Germinal center (tissue), 1 donor: ENCODE measurements at regions not wholly inside any gene's neighbourhood (a gene's known extent, or its start where the extent isn't known, plus 50 kb on each side); places are given as distances from the start of the nearest gene placed in this dataset.

Source experiments
- DNase-seq: peaks from one replicate; pipeline ENCODE4 v3.0.0; 2012; ENCODE audit warnings: mixed read lengths, low spot score

DNA sequence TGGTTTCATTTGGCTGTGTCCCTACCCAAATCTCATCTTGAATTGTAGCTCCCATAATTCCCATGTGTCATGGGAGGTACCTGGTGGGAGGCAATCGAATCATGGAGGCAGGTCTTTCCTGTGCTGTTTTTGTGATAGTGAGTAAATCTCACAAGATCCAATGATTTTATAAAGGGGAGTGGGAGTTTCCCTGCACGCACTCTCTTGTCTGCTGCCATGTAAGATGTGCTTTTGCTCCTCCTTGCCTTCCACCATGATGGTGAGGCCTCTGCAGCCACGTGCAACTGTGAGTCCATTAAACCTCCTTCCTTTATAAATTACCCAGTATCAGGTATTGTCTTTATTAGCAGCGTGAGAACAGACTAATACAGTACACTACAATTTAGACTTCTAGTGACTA lies 67.5 kb upstream of the LINC01488 start:
- DNase-seq, result no peak

- DNase-seq, result no peak
Observed at GRCh38 chr11:69414773-69415187, 66.7 kb upstream of the LINC01488 start.

DNA sequence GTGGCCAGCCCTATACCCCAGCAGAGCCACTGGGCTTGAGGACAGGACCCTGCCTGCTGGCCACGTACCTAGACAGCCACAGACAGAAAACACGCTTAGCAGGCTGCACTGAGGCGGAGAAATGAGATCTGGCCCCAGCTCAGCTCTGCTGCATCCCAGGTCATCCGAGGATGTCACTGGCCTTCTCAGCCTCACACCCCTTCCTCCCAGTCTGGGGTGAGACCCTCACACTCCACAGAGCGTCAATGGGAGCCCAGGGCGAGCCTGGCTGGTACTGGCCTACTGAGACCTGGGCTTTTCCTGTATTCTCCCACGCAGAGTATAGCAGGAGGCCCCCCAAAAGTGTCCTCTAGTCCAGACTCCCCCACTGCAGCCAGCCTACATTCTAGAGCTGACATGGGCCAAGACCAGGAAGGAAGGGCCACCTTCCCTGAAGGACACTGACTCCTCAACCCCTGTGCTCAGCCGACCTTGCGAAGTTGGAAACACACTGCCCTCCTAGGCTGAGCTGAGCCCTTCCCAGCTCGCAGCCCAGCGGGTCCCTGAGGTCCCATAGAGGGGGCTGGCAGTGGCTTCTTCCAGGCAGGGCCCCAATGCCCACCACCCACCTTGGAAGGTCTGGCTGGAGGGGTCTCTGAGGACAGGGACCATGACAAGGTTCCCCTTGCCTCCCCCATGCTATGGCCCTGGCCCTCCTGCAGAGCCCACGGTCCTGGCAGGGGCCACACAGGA lies 65.9 kb upstream of the LINC01488 start:
- no peak for DNase-seq

DNA sequence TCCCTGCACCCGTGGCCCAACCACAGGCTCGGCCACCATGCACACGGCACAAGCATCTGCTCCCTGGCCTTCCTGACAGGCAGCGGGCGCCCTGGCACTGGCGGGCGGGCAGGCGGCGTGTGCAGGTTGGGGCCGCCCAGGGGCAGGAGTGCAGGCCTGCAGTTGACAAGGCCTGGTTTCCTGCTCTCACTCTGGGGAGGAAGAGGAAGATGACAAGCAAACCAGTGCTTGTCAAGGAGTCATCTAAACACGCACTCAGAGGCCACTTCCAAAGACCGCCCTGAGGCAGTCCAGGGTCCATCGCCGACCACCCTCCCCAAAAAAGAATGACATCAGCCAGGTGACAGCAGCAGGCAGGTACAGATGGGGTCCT lies 65.3 kb upstream of the LINC01488 start:
- DNase-seq, result no peak

GRCh38 chr11:69416762-69417698 lies 64.4 kb upstream of the LINC01488 start:
- no peak for DNase-seq

DNA sequence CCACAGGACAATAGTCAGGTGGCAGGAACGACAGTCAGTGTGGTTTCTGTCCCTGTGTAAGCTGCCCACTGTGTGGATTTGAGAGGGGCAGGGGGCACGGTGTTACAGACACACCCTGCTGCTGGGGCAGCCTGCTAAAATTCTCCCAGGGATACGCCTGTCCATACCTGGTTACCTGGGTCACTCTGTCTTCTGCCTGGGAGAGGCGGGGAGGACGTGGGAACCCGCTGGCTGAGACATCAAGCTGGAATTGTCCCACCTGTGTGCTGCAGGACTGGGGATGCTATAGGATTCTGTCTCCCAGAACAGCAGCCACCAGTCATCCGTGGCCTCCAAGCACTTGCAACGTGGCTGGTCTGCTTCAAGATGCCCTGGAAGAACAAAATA lies 63.8 kb upstream of the LINC01488 start:
- no peak for DNase-seq

DNA sequence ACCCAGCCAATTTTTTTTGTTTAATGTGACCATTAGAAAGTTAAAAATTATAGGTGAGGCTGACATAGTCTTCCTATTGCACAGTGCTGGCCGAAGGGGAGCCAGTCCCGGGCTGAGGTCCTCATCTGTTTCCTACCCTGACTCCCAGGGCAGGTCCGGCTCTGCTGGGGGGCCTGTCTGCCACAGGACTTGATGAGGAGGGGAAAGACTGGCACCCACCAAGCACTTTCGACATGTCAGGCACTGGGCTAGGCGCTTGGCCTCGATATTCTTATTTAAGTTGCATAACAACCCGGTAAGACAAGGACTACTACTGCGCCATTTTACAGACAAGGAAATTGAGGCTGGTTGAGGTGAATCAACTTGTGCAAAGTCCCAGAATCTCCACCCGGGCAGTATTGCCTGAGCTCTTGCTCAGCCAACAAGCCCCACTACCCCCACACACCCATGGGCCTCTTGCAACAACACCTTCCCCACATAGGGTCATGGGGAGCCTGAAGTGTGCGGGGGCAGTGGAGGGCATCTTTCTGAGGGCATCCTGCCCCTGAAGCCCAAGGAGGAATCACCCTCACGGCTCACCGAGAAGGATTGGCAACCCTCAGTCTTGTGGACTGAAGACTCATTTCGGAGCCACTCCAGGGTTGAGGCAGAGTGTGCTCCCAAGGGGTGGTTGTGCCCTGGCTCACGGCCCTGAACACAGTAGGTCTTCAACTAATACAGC lies 62.7 kb upstream of the LINC01488 start:
- DNase-seq, result no peak

GRCh38 chr11:69419662-69420395 lies 61.6 kb upstream of the LINC01488 start:
- no peak for DNase-seq

- no peak for DNase-seq
Observed at GRCh38 chr11:69422645-69423044, 58.8 kb upstream of the LINC01488 start.

- no peak for DNase-seq
Observed at GRCh38 chr11:69423181-69423580, 58.3 kb upstream of the LINC01488 start.

- no peak for DNase-seq
Observed at GRCh38 chr11:69423611-69424385, 57.7 kb upstream of the LINC01488 start.

DNA sequence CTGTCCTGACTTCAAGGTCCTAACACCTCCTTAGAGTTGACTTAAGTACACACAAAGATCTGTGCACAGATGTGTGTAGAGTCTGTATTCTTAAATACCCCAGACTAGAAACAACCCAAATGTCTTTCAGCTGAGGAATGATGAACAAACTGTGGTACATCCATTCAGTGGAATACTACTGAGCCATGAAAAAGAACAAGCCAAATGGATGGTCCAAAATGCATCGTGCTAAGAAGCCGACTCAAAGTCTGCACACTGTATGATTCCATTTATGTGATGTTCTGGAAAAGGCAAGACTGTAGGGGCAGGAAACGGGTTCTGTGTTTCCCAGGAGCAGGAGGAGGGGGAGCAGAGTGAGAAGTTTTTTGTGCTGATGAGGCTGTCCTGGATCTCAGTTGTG lies 56.7 kb upstream of the LINC01488 start:
- DNase-seq, result no peak

- no peak for DNase-seq
Observed at GRCh38 chr11:69425444-69425843, 56.0 kb upstream of the LINC01488 start.

- no peak for DNase-seq
Observed at GRCh38 chr11:69425895-69426544, 55.4 kb upstream of the LINC01488 start.

DNA sequence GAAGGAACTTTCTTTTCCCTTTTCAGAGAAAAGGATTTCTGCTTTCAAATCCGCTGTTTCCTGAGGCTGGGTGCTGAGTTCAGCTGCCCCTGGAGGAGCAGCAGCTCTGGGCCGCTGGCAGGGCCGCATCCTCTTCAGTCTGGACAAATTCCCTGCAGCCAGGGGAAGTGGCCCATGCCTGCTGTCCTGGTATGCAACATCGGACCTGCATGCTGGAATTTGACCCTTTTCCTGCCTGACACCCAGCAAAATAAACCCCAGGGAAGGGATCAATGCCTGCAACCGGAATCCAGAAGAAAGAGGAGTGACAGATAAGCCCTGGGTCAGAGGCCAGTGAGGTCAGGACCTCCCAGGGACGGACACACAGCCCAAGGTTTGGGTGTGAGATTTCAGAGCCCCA lies 54.1 kb upstream of the LINC01488 start:
- no peak for DNase-seq

- no peak for DNase-seq
Observed at GRCh38 chr11:69427906-69428880, 53.3 kb upstream of the LINC01488 start.

DNA sequence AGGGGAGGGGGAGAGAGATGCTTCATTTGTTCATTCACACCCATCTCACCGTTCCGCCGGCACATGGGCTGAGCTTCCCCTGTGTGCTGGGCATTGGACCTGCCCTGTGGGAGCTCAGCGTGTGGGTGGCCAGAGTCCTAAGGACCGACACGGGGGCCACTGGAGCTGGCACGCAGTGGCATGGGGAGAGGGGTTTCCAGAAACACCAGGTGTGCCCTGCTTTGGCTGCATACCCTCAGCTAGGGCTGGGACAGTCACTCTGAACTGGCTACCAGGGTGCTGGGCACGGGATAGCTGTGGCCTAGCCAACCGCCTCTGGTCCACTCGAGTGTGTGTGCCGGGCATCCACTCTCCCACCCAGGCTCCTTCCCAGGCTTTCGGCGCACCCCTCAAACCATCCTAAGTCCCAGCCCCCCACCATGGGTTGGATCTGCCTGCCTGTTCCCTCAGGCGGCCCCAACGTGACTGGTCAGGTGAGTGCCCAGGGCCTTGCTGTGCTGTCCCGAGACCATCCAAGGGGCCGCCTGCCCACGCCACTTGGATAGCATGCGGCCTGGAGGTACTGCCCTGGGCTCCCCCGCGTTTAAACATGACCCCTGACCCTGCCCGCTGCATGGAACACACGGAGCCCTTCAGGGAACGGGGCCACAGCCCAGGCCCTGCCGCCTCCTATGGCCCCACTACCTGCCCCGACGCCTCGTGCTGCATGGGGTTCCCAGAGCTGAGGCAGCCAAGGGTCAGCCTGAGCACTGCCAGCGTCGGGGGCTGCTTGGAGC lies 51.6 kb upstream of the LINC01488 start:
- no peak for DNase-seq

DNA sequence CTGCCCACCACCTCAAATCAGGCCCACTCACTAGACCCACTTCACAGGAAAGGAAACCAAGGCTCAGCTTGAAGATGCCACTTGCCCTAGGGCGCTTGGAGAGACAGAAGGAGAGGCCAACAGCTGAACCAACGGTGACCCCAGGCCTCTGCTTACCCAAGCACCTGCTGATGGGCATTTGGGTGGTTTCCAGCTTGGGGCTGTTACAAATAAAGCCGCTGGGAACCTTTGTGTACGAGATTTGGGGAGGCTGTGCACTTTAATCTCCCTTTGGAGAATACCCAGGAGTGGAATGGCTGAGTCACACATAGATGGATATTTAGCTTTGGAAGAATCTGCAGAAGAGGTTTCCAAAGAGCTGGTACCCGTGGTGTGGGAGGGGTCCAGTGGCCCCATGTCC lies 50.9 kb upstream of the LINC01488 start:
- no peak for DNase-seq

DNA sequence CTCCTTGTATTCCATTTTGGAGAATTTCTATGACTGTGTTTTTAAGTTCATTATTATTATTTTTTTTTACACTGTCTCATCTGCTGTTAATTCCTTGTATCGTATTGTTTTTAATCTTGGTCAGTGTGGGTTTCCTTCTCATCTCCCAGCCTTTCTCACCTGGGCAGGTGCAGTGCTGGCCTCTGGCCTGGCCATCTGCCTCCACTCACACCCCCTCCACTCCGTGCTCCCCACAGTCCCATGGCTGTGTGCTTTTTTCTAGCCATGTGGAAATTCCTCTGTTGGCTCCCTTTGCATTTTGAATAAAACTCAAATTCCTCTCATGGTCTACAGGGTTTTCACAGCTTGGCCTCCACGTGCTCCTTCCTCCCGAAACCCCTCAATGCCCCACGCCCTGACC lies 50.3 kb upstream of the LINC01488 start:
- no peak for DNase-seq
